Hematopoietic multipotent progenitor cell treated with erythropoietin and hydrocortisone succinate and interleukin-3 and kit ligand, for 8 days (in vitro differentiated cells): ENCODE measurements at regions not wholly inside any gene's neighbourhood (a gene's known extent, or its start where the extent isn't known, plus 50 kb on each side); places are given as distances from the start of the nearest gene placed in this dataset.

Experiments used
- DNase-seq: peaks from one replicate; pipeline ENCODE4 v3.0.0-alpha.2; 2015

GRCh38 chr10:1846032-1846431 lies 108.7 kb upstream of the ADARB2 start:
- DNase-seq: no peak

GRCh38 chr10:1841759-1842158 lies 104.4 kb upstream of the ADARB2 start:
- no peak for DNase-seq

GRCh38 chr10:1829712-1830111 lies 92.4 kb upstream of the ADARB2 start:
- no peak for DNase-seq

GRCh38 chr10:1824928-1825327 lies 87.6 kb upstream of the ADARB2 start:
- DNase-seq: no peak

GRCh38 chr10:1814556-1814955 lies 77.2 kb upstream of the ADARB2 start:
- no peak for DNase-seq

- no peak for DNase-seq
Observed at GRCh38 chr10:1809139-1809741, 71.9 kb upstream of the ADARB2 start.

GRCh38 chr10:1807924-1808323 lies 70.6 kb upstream of the ADARB2 start:
- no peak for DNase-seq

- no peak for DNase-seq
Observed at GRCh38 chr10:1807196-1807595, 69.9 kb upstream of the ADARB2 start.

- DNase-seq: no peak
Observed at GRCh38 chr10:1802413-1802812, 65.1 kb upstream of the ADARB2 start.

GRCh38 chr10:1788401-1788800 lies 51.1 kb upstream of the ADARB2 start:
- no peak for DNase-seq
